OCI-LY7 (cell line): ENCODE measurements at regions not wholly inside any gene's neighbourhood (a gene's known extent, or its start where the extent isn't known, plus 50 kb on each side); places are given as distances from the start of the nearest gene placed in this dataset.

Experiments
- EZH2phosphoT487 ChIP-seq: fragments of 200-600 bp; sonication (generic); IDR thresholded peaks from 2 replicates; pipeline ENCODE4 v1.6.1; 2018; ENCODE audit warnings: low read depth, borderline replicate concordance, mild to moderate bottlenecking, mixed run types, antibody characterized with exemption, low read length, moderate library complexity, mixed read lengths
- TF ChIP-seq, protein P1 (sequence below): fragments of 200-600 bp; sonication (generic); conservative IDR thresholded peaks from 2 replicates; pipeline ENCODE4 v1.5.1; 2014; ENCODE audit warnings: mild to moderate bottlenecking, antibody characterized with exemption, low read length, moderate library complexity, mixed read lengths

DNA sequence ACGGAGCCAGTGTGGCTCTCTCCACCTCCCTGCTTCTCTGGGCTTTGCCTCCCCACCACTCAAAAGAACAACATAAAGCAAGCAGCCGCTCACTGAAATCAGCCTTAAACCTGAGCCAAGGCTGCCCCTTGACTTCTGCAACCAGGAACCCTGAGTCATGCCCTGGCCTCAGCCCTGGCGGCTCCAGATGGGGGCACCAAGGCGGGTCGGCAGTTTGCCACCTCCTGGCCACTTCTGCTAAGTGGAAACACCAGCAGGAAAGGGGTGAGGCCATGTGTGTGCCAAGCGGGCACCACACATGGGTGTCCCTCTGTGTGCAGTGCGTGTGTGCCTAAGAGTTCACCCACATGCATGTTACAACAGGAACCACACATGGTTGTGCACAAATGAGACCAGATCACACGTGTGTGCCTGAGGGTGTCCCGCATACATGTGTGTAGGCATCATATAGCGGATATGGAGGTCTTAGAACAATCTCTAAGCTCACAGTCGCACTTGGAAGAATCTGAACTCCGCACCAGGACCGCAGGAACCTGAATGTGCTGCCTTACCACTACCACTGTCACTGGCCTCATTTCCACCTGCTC, 221.2 kb downstream of the MN1 start:
- TF ChIP-seq, protein P1, sequence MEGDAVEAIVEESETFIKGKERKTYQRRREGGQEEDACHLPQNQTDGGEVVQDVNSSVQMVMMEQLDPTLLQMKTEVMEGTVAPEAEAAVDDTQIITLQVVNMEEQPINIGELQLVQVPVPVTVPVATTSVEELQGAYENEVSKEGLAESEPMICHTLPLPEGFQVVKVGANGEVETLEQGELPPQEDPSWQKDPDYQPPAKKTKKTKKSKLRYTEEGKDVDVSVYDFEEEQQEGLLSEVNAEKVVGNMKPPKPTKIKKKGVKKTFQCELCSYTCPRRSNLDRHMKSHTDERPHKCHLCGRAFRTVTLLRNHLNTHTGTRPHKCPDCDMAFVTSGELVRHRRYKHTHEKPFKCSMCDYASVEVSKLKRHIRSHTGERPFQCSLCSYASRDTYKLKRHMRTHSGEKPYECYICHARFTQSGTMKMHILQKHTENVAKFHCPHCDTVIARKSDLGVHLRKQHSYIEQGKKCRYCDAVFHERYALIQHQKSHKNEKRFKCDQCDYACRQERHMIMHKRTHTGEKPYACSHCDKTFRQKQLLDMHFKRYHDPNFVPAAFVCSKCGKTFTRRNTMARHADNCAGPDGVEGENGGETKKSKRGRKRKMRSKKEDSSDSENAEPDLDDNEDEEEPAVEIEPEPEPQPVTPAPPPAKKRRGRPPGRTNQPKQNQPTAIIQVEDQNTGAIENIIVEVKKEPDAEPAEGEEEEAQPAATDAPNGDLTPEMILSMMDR = no peak
- TF ChIP-seq EZH2phosphoT487 = no peak
